Endothelial cell of umbilical vein (primary cell): ENCODE measurements at regions not wholly inside any gene's neighbourhood (a gene's known extent, or its start where the extent isn't known, plus 50 kb on each side); places are given as distances from the start of the nearest gene placed in this dataset.

Experiments used
- BruUV-seq: library from RNA; stranded (reverse); fragments of 400-500 nt; replicated peaks from 2 replicates; lab custom pipeline; 2021; lab: Mats Ljungman, UMichigan
- CTCF ChIA-PET: fragments of 300-600, 350-600 bp; sonication (Branson Sonifier 250); formaldehyde crosslinking; loops from one replicate; lab custom pipeline; 2021; ENCODE audit warnings: antibody characterized with exemption, inconsistent platforms; lab: Charles Lee
- POLR2A ChIA-PET: fragments of 300-600, 350-600 bp; sonication (Branson Sonifier 250); formaldehyde crosslinking; loops from one replicate; lab custom pipeline; 2021; ENCODE audit warnings: antibody characterized with exemption, inconsistent platforms; lab: Charles Lee
- DNase-seq: peaks from one replicate; pipeline ENCODE4 v3.0.0-alpha.2; 2011; ENCODE audit warnings: low read depth, low spot score
- FAIRE-seq: peaks from 2 replicates; lab custom pipeline; 2011; peaks lifted over from hg19 to GRCh38; lab: Jason Lieb, UNC
- H2AFZ ChIP-seq: 2 replicates; pipeline ENCODE4 v1.6.0; 2012; ENCODE audit warnings: low read depth, low read length, control low read depth, inconsistent platforms
- H3K27ac ChIP-seq: 2 replicates; pipeline ENCODE4 v1.5.1; 2011; ENCODE audit warnings: low read depth, mild to moderate bottlenecking, control low read depth, low read length, moderate library complexity; ENCODE audit not compliant: insufficient read depth
- H3K27me3 ChIP-seq, 2 experiments: 2 replicates each; pipeline versions ENCODE4 v1.6.0 to v1.6.1; 2011; ENCODE audit warnings: low read length in 2 of 2, mixed read lengths in 1 of 2; ENCODE audit not compliant: control insufficient read depth in 2 of 2, insufficient read depth in 2 of 2
- H3K36me3 ChIP-seq, 2 experiments: 2 replicates in 1 of 2; 3 replicates in 1 of 2; pipeline ENCODE4 v1.5.1; 2011; ENCODE audit warnings: low read length in 2 of 2, mild to moderate bottlenecking in 1 of 2, moderate library complexity in 1 of 2; ENCODE audit not compliant: control insufficient read depth in 2 of 2, insufficient read depth in 2 of 2; ENCODE audit errors: extremely low read depth in 1 of 2
- H3K4me1 ChIP-seq: 3 replicates; pipeline ENCODE4 v1.5.1; 2011; ENCODE audit warnings: mild to moderate bottlenecking, low read length; ENCODE audit not compliant: control insufficient read depth, insufficient read depth; ENCODE audit errors: extremely low read depth
- H3K4me2 ChIP-seq: 2 replicates; pipeline ENCODE4 v1.6.1; 2011; ENCODE audit warnings: low read length, control low read depth, mixed read lengths; ENCODE audit not compliant: insufficient read depth
- H3K4me3 ChIP-seq, 3 experiments: fragments of 200-600 bp in 1 of 3; sonication (generic), shearing (Covaris generic) in 1 of 3; replicated peaks in 1 of 3; 2 replicates each; pipeline ENCODE4 v1.5.1; 2011 to 2016; ENCODE audit warnings: control low read depth in 3 of 3, low read length in 3 of 3, mild to moderate bottlenecking in 2 of 3, inconsistent platforms in 1 of 3, low read depth in 1 of 3, moderate library complexity in 1 of 3; ENCODE audit not compliant: insufficient read depth in 1 of 3
- H3K79me2 ChIP-seq: 2 replicates; pipeline ENCODE4 v1.6.0; 2012; ENCODE audit warnings: low read length, inconsistent platforms; ENCODE audit not compliant: control insufficient read depth, insufficient read depth
- H3K9ac ChIP-seq: replicated peaks from 2 replicates; pipeline ENCODE3; 2011; ENCODE audit warnings: low read length, control low read depth; ENCODE audit not compliant: insufficient read depth; ENCODE audit errors: extremely low read depth
- H3K9me1 ChIP-seq: replicated peaks from 3 replicates; pipeline ENCODE4 v1.6.0; 2011; ENCODE audit warnings: mild to moderate bottlenecking, low read length; ENCODE audit not compliant: control insufficient read depth, insufficient read depth; ENCODE audit errors: extremely low read depth
- H3K9me3 ChIP-seq: replicated peaks from 2 replicates; pipeline ENCODE4 v1.5.1; 2012; ENCODE audit warnings: low read length, inconsistent platforms; ENCODE audit not compliant: control insufficient read depth, insufficient read depth
- H4K20me1 ChIP-seq: replicated peaks from 2 replicates; pipeline ENCODE3; 2011; ENCODE audit warnings: mild to moderate bottlenecking, low read length; ENCODE audit not compliant: control insufficient read depth, insufficient read depth; ENCODE audit errors: extremely low read depth
- CTCF ChIP-seq, 2 donors: IDR thresholded peaks; 1 replicate in 1 of 2; 2 replicates in 1 of 2; pipeline ENCODE4 v1.5.1; 2011; ENCODE audit warnings: low read length in 2 of 2, mild to moderate bottlenecking in 2 of 2, moderate library complexity in 2 of 2, control low read depth in 1 of 2, inconsistent platforms in 1 of 2, low read depth in 1 of 2; ENCODE audit not compliant: insufficient read depth in 1 of 2; ENCODE audit errors: extremely low read depth in 1 of 2
- EZH2 ChIP-seq: IDR thresholded peaks from 2 replicates; pipeline ENCODE4 v1.6.1; 2012; ENCODE audit warnings: borderline replicate concordance, low read depth, mild to moderate bottlenecking, moderate library complexity, low read length, inconsistent platforms; ENCODE audit not compliant: severe bottlenecking
- FOS ChIP-seq: IDR thresholded peaks from 2 replicates; pipeline ENCODE4 v1.6.1; 2011; ENCODE audit warnings: mild to moderate bottlenecking, low read length, moderate library complexity, borderline replicate concordance; ENCODE audit not compliant: insufficient read depth
- GATA2 ChIP-seq: IDR thresholded peaks from 2 replicates; pipeline ENCODE4 v1.7.0; 2011; ENCODE audit warnings: low read depth, mild to moderate bottlenecking, moderate library complexity, mixed read lengths, low read length; ENCODE audit not compliant: insufficient read length, insufficient read depth
- JUN ChIP-seq: IDR thresholded peaks from 2 replicates; pipeline ENCODE4 v1.6.1; 2011; ENCODE audit warnings: borderline replicate concordance, low read depth; ENCODE audit not compliant: insufficient read length, insufficient read depth
- MAX ChIP-seq: IDR thresholded peaks from 2 replicates; pipeline ENCODE4 v1.6.1; 2011; ENCODE audit not compliant: insufficient read depth, insufficient read length
- MYC ChIP-seq: IDR thresholded peaks from one replicate; pipeline ENCODE4 v1.6.1; 2011; ENCODE audit warnings: mild to moderate bottlenecking, low read depth, low read length
- POLR2A ChIP-seq: IDR thresholded peaks from 2 replicates; pipeline ENCODE4 v1.6.1; 2012; ENCODE audit warnings: low read depth, mild to moderate bottlenecking, control low read depth, low read length
- POLR2AphosphoS5 ChIP-seq: IDR thresholded peaks from 2 replicates; pipeline ENCODE4 v1.6.1; 2012; ENCODE audit warnings: low read depth, mild to moderate bottlenecking, control low read depth, low read length, moderate library complexity; ENCODE audit not compliant: insufficient read depth
- dilution Hi-C: fragments of 300-500 bp; cut with MboI; formaldehyde crosslinking; loops from one replicate; pipeline ENCODE4 v1.15.0; 2019; ENCODE audit warnings: low sequenced_read_pairs; ENCODE audit not compliant: extremely low pct_ligation_motif_present
- intact Hi-C: fragments of 100-400 bp; cut with micrococcal nuclease; formaldehyde crosslinking; loops from one replicate; pipeline ENCODE4 v1.10.0; 2022

DNA sequence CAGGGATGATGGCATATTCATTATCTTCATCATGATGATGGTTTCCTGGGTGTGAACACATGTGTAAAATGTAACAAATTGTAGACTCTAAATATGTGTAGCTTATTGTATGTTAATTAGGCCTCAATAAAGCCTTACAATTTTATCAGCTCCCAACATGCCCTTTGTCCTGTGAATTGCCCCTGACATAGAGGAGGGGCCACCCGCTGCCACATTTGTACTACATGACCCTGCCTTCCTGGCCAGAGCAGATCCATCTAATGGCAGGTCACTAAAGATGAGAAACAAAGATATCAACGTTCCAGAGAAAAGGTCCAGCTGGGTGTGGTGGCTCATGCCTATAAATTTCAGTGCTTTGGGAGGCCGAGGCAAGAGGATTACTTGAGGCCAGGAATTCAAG is 117.2 kb downstream of the CAAP1 start:
- CTCF ChIA-PET: interaction anchor here (0.9 to 1.3 kb wide), 2 partner anchors 11 to 501 kb away, joined by 3 to 4 read pairs; no protein-coding TSS in a partner anchor

More for the DNA sequence above, 117.2 kb downstream of the CAAP1 start:
- Histone ChIP-seq H3K9me1 (no peaks in the 10 kb centered on the region), H3K79me2 (no peaks in the 10 kb centered on the region), H3K4me1 (no peaks in the 10 kb centered on the region), H4K20me1 (no peaks in the 10 kb centered on the region), H3K9ac (no peak overlapping the region), H3K9me3 (no peaks in the 10 kb centered on the region), H3K4me2 (no peak overlapping the region), H2AFZ (no peak overlapping the region), H3K36me3 (no peaks in the 10 kb centered on the region), H3K4me3 (no peak overlapping the region), H3K27ac (no peak overlapping the region), H3K27me3 (no peaks in the 10 kb centered on the region)
- no peak for TF ChIP-seq POLR2AphosphoS5
- TF ChIP-seq POLR2A: no peak
- no peak for TF ChIP-seq MAX
- no peak for TF ChIP-seq EZH2
- TF ChIP-seq GATA2: no peak
- no peak for TF ChIP-seq MYC
- TF ChIP-seq FOS: no peak
- TF ChIP-seq JUN: no peak
- TF ChIP-seq CTCF (IDR thresholded peaks at IDR 0.05; ENCODE audit: extremely low read depth in 1 of 2, insufficient read depth in 1 of 2, low read depth in 1 of 2, low read length in 2 of 2): no peak
- FAIRE-seq (no peak), DNase-seq (no peak)
- dilution Hi-C loops: no loop called here
- intact Hi-C loops: no loop called here
- BruUV-seq: no TSS peak
- POLR2A ChIA-PET: no interaction called here
